ENCODE measurements at regions not wholly inside any gene's neighbourhood (a gene's known extent, or its start where the extent isn't known, plus 50 kb on each side); places are given as distances from the start of the nearest gene placed in this dataset.

DNA sequence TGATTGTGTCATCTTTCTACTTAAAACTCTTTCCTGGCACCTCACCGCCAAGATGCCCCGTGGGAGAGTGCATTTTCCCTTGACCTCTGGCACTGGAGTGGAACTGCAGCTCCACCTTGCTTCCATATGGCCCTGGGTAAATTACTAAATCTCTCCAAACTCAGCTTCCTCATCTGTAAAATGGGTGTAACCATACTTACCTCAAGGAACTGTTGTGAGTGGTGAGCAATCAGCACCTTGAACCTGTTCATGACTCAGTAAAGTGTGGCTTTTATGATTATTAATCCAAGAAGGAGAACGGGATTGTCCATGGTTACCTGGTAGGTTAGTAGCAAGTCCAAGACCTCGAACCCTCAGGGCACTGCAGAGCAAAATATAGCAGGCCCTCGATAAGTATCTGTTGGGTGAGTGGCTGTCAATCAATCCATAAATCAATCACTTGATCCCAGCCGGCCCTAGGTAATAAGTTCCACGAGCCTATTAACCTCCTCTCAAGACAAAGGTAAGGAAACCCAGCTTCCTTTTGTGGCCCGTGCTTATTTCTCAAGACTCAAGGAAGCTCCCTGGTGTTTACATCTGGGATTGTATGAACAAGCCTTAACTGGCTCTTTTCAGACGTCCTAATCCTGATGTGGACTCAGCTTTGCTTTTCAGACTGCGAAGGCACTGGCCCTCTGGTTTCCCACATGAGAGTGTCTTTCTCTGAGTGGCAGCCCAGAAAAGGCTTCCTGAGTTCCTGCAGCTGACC is 114.0 kb upstream of the GJB5 start:
- no peak overlapping the region for H2AFZ ChIP-seq (ENCODE audit: low read depth, low read length)
- no peaks in the 10 kb centered on the region for H3K9me3 ChIP-seq (replicated peaks; ENCODE audit: control insufficient read depth, insufficient read depth, low read depth, low read length)
- ATAC-seq, result no peak
- POLR2A ChIA-PET, result interaction anchor here (0.6 to 1.3 kb wide), 2 partner anchors 11 to 1127 kb away, joined by 3 read pairs; no protein-coding TSS in a partner anchor
- H3K27ac ChIP-seq (ENCODE audit: extremely low read depth, low read depth, low read length), result no peak overlapping the region
- CTCF ChIA-PET (ENCODE audit: low intra/inter-chr PET ratio), result no interaction called here
- intact Hi-C loops (cut with micrococcal nuclease) (no loop called here), in situ Hi-C loops (cut with MboI) (no loop called here)
- no peak overlapping the region for H3K9ac ChIP-seq (ENCODE audit: insufficient read depth in 1 of 2, low read depth in 2 of 2, low read length in 2 of 2)
- H3K9me1 ChIP-seq (ENCODE audit: control insufficient read depth, insufficient read depth, low read length), result no peaks in the 10 kb centered on the region
- peak; percentile 61 for TF ChIP-seq RBM25 (IDR thresholded peaks at IDR 0.05; ENCODE audit: low read depth, low read length, severe bottlenecking)
- peak; percentile 10 for TF ChIP-seq MEIS2 (IDR thresholded peaks at IDR 0.05; ENCODE audit: partially characterized antibody)
- TF ChIP-seq, protein P1, sequence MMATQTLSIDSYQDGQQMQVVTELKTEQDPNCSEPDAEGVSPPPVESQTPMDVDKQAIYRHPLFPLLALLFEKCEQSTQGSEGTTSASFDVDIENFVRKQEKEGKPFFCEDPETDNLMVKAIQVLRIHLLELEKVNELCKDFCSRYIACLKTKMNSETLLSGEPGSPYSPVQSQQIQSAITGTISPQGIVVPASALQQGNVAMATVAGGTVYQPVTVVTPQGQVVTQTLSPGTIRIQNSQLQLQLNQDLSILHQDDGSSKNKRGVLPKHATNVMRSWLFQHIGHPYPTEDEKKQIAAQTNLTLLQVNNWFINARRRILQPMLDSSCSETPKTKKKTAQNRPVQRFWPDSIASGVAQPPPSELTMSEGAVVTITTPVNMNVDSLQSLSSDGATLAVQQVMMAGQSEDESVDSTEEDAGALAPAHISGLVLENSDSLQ (IDR thresholded peaks at IDR 0.05), result peak; percentile 44; the same call in 1 of the 2 replicates
- no peak for TF ChIP-seq CBFA2T3 (IDR thresholded peaks at IDR 0.05)
- DNase-seq (ENCODE audit: extremely low read depth in 1 of 4, low spot score in 3 of 4), result no peak
- FAIRE-seq, result no peak
- no peaks in the 10 kb centered on the region for H3K4me1 ChIP-seq (replicated peaks in 1 of 2; ENCODE audit: control insufficient read depth in 2 of 2, insufficient read depth in 2 of 2, low read length in 2 of 2)
- H3K36me3 ChIP-seq (ENCODE audit: control insufficient read depth, insufficient read depth, low read length), result no peaks in the 10 kb centered on the region
- H4K20me1 ChIP-seq (replicated peaks; ENCODE audit: control insufficient read depth, insufficient read depth, low read length), result 0 out of 2 replicates have a peak, but pooled peaks cover 4% of the 10 kb centered on the region
- 0% methylated on average over 10 of the region's 10 CpGs for WGBS (ENCODE audit: insufficient coverage, low coverage, missing lambda C conversion rate)
- no TSS peak for BruUV-seq (replicated peaks)
- H3K4me3 ChIP-seq, result no peak overlapping the region
- no peak overlapping the region for H3K4me2 ChIP-seq (ENCODE audit: insufficient read depth, low read length)
- H3K27me3 ChIP-seq (ENCODE audit: control insufficient read depth in 2 of 2, insufficient read depth in 2 of 2, low read length in 2 of 2), result peaks cover 2 to 11% of the 10 kb centered on the region in 2 experiments; a peak in 4 of 5 replicates
- no peaks in the 10 kb centered on the region for H3K79me2 ChIP-seq (ENCODE audit: control insufficient read depth, insufficient read depth, low read length)

All from K562 (cell line).